ENCODE measurements at regions not wholly inside any gene's neighbourhood (a gene's known extent, or its start where the extent isn't known, plus 50 kb on each side); places are given as distances from the start of the nearest gene placed in this dataset.
"Not testable (repeated sequence)": the region's sequence is repeated elsewhere in the genome, so short reads cannot be mapped to it uniquely, and the experiment has no call there.

- no peak overlapping the region for H3K27ac ChIP-seq
- no peaks in the 10 kb centered on the region for H3K4me1 ChIP-seq
- H3K9me3 ChIP-seq, result no peaks in the 10 kb centered on the region
- no peak overlapping the region for H3K4me3 ChIP-seq
- DNase-seq (ENCODE audit: low spot score in 2 of 2), result no peak
- no peak for TF ChIP-seq CTCF (IDR thresholded peaks at IDR 0.05)
- 69 to 76% methylated on average over 9 of the region's 9 CpGs for WGBS, 2 donors
- no peaks in the 10 kb centered on the region for H3K27me3 ChIP-seq
- H3K36me3 ChIP-seq, result no peaks in the 10 kb centered on the region
Observed at GRCh38 chr1:194442901-194443575, 1256.6 kb upstream of the B3GALT2 start.

- Histone ChIP-seq H3K36me3 (no peaks in the 10 kb centered on the region), H3K4me1 (no peaks in the 10 kb centered on the region), H3K9me3 (no peaks in the 10 kb centered on the region), H3K4me3 (no peak overlapping the region), H3K27ac (no peak overlapping the region), H3K27me3 (no peaks in the 10 kb centered on the region)
- WGBS, 2 donors, result 65 to 75% methylated on average over 1 to 2 of the region's 2 CpGs
- DNase-seq (ENCODE audit: low spot score in 2 of 2), result no peak
- no peak for TF ChIP-seq POLR2A (IDR thresholded peaks at IDR 0.05)
- TF ChIP-seq CTCF (IDR thresholded peaks at IDR 0.05), result no peak
- no peak for TF ChIP-seq EP300 (IDR thresholded peaks at IDR 0.05)
Observed at GRCh38 chr1:194437135-194437534, 1250.7 kb upstream of the B3GALT2 start.

GRCh38 chr1:194431121-194431520 is 1244.7 kb upstream of the B3GALT2 start:
- DNase-seq (ENCODE audit: low spot score in 2 of 2), result no peak
- no peak overlapping the region for H3K27ac ChIP-seq
- H3K4me3 ChIP-seq, result no peak overlapping the region
- TF ChIP-seq POLR2A (IDR thresholded peaks at IDR 0.05), result no peak
- TF ChIP-seq CTCF (IDR thresholded peaks at IDR 0.05), result no peak
- H3K27me3 ChIP-seq, result no peaks in the 10 kb centered on the region
- no peaks in the 10 kb centered on the region for H3K4me1 ChIP-seq
- no peaks in the 10 kb centered on the region for H3K9me3 ChIP-seq
- no peaks in the 10 kb centered on the region for H3K36me3 ChIP-seq
- WGBS, 2 donors, result 89 to 92% methylated on average over 20 to 21 of the region's 21 CpGs

GRCh38 chr1:194420706-194421105 is 1234.3 kb upstream of the B3GALT2 start:
- no peaks in the 10 kb centered on the region for H3K36me3 ChIP-seq
- no peak overlapping the region for H3K4me3 ChIP-seq
- H3K27me3 ChIP-seq, result no peaks in the 10 kb centered on the region
- no peak for TF ChIP-seq EP300 (IDR thresholded peaks at IDR 0.05)
- no peak overlapping the region for H3K27ac ChIP-seq
- no peak for DNase-seq (ENCODE audit: low spot score in 2 of 2)
- 96% methylated on average over 4 of the region's 4 CpGs for WGBS, 2 donors
- peaks cover 0 to 17% (median 0%) of the 10 kb centered on the region in 4 donors for H3K9me3 ChIP-seq
- H3K4me1 ChIP-seq, result no peaks in the 10 kb centered on the region

- Histone ChIP-seq H3K4me1 (no peaks in the 10 kb centered on the region), H3K27ac (no peak overlapping the region), H3K36me3 (no peaks in the 10 kb centered on the region), H3K27me3 (no peaks in the 10 kb centered on the region), H3K4me3 (no peak overlapping the region), H3K9me3 (peaks cover 0 to 17% (median 0%) of the 10 kb centered on the region in 4 donors)
- no peak for TF ChIP-seq CTCF (IDR thresholded peaks at IDR 0.05)
- no peak for TF ChIP-seq EP300 (IDR thresholded peaks at IDR 0.05)
- TF ChIP-seq POLR2A (IDR thresholded peaks at IDR 0.05), result no peak
- DNase-seq (ENCODE audit: low spot score in 2 of 2), result no peak
- 57 to 70% methylated on average over 1 of the region's 1 CpG for WGBS, 2 donors
Observed at GRCh38 chr1:194419721-194420120, 1233.3 kb upstream of the B3GALT2 start.

GRCh38 chr1:194410756-194411155 is 1224.3 kb upstream of the B3GALT2 start:
- H3K4me3 ChIP-seq, result no peak overlapping the region
- H3K27ac ChIP-seq, result no peak overlapping the region
- no peaks in the 10 kb centered on the region for H3K27me3 ChIP-seq
- TF ChIP-seq EP300 (IDR thresholded peaks at IDR 0.05), result no peak
- no peak for TF ChIP-seq CTCF (IDR thresholded peaks at IDR 0.05)
- TF ChIP-seq POLR2A (IDR thresholded peaks at IDR 0.05), result no peak
- H3K4me1 ChIP-seq, result no peaks in the 10 kb centered on the region
- DNase-seq (ENCODE audit: low spot score in 2 of 2), result no peak
- WGBS, 2 donors, result 63 to 87% methylated on average over 1 of the region's 1 CpG
- H3K36me3 ChIP-seq, result no peaks in the 10 kb centered on the region
- no peaks in the 10 kb centered on the region for H3K9me3 ChIP-seq

GRCh38 chr1:194407238-194407637 is 1220.8 kb upstream of the B3GALT2 start:
- WGBS, 2 donors, result 45 to 49% methylated on average over 2 of the region's 2 CpGs
- H3K4me3 ChIP-seq; H3K27ac ChIP-seq; H3K4me1 ChIP-seq; H3K36me3 ChIP-seq; H3K27me3 ChIP-seq; DNase-seq (ENCODE audit: low spot score in 2 of 2); H3K9me3 ChIP-seq: not testable (repeated sequence)
